ENCODE measurements at regions not wholly inside any gene's neighbourhood (a gene's known extent, or its start where the extent isn't known, plus 50 kb on each side); places are given as distances from the start of the nearest gene placed in this dataset.
"Not testable (repeated sequence)": the region's sequence is repeated elsewhere in the genome, so short reads cannot be mapped to it uniquely, and the experiment has no call there.

DNA sequence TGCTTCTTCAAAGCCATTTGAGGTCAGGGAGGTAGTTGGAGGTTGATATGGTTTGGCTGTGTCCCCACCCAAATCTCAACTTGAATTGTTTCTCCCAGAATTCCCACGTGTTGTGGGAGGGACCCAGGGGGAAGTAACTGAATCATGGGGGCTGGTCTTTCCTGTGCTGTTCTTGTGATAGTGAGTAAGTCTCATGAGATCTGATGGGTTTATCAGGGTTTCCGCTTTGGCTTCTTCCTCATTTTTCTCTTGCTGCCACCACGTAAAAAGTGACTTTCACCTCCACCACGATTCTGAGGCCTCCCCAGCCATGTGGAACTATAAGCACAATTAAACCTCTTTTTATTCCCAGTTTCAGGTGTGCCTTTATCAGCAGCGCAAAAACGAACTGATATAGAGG, 62.5 kb upstream of the NFE2L3 start:
- DNase-seq (ENCODE audit: low read depth), result not testable (repeated sequence)

DNA sequence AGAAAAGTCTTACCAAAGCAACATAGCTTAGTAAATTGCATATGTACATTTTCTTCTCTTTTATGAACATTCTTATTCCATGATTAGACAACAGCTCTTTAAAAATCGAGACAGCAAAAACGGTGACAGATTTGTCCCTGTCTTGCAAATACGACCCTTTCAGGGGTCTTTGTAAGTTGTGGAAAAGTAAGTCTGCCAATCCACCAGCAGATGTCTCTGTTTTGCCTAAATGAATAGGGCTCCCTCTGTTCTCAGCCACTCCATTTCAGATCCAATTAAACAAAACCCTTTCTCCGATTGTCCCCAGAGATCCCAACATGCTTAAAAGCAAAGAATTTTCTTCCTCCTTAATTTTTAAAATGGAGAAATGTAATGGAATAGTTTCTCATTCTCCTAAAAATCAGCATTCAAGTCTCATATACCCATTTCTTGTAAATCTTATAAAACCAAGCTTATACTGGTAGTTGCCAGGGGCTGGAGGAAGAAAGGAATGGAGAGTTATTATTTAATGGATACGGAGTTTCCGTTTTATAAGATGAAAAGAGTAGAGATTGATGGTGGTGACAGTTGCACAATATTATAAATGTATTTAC, 61.0 kb upstream of the NFE2L3 start:
- peak; percentile 6 for DNase-seq (ENCODE audit: low read depth)

DNA sequence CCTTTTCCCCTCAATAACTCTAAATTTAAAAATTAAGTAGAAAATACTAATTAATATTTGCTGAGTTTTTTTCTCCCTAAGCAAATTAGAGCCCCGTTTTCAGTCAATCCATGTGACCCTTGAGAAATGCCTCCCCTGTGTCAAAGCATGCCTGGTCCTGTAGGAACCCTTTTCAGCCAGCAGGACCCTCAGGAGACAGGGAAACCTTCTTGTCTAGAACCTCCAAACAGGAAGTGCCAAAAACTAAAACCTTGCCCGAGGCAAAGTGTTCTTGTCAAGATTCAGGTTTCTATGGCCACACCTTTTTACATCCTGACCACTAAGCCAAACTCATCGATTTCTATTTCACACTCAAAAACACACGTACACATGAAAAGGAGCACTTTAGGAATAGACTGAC, 60.1 kb upstream of the NFE2L3 start:
- no peak for DNase-seq (ENCODE audit: low read depth)

DNA sequence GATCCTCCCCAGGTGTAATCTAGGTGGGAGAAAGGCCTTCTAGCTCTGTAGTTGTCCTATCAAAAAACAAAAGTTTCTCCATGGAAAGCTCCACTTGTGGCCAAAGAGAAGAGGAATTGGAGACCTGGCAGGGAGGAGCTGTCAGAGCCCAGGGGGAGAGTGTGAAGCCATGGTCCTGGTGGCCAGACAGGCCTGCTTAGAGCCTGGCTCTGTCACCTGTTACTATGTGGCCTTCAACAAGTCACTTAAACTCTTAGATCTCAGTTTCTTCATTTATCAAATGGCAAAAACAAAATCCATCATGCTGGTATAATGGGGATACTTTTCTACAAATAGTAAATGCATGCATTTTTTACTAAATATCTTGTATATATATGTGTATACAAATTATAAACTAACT, 59.0 kb upstream of the NFE2L3 start:
- DNase-seq (ENCODE audit: low read depth), result no peak

DNA sequence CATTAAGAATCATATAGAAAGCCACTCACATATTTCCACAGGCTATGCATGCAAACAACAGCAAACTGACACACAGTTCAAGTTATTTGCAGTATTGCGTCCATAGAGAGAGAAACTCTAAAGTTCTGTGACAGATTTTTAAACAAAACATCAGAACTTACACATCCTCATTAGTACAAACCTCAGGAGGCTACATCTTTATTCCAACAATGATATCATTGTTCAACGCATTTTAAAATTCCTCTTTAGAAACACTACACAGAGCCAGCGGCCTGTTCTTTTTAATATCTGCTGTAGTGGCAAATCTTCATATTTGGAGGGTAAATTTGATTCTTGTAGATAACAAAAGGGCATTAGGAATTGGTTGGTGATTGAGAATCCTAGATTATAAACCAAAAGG, 55.9 kb upstream of the NFE2L3 start:
- DNase-seq (ENCODE audit: low read depth), result no peak

DNA sequence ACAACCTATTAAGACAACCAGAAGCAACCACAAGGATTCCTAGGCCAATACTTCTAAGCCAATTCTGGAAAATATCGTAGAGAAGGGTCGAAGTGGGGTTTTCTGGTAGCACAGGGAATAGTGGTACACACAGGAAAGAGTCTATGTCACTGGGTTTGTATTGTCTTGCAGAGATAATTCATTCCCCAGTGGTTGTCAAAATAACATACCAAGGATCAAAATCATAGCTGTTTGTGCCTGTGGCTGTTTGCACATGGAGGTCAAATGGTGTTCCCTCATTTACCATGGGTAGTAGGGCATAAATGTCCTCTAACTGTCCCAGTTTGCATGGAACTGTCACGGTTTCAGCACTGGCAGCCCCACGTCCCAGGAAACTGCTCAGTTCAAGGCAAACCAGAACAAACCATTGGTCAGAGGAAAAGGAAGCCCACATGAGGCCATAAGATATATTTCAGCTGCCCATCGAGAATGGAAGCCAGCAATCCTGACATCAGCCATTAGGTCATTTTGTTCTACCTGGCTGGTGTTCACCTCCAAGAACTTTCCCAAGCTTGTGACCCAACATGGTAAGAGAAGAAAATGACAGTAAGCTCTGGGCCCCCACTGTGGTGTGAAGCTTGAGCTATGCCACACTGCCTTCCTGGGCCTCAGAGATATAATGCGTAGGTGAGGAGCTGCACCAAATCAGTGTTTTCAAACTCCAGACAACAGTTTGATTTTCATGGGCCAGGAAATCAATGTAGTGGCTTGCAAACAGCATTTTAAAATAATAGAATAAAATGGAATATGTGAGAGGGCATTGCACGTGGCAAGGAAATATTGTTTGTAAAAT, 53.9 kb upstream of the NFE2L3 start:
- DNase-seq (ENCODE audit: low read depth), result no peak

DNA sequence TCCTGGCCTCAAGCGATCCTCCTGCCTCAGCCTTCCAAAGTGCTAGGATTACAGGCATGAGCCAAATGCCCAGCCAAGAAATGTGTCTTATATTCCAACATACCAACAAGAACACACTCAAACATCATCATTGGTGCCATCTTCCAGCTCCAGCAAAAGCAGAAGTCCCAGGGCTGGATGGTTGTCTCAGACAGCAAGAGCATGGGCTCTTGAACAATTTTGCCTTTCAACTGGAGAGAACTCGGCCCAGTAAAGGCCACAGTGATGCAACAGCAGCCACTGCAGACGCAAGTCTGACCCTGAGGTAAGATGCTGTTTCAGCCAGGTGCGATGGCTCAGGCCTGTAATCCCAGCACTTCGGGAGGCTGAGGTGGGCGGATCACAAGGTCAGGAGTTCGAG, 52.8 kb upstream of the NFE2L3 start:
- DNase-seq (ENCODE audit: low read depth), result no peak

DNA sequence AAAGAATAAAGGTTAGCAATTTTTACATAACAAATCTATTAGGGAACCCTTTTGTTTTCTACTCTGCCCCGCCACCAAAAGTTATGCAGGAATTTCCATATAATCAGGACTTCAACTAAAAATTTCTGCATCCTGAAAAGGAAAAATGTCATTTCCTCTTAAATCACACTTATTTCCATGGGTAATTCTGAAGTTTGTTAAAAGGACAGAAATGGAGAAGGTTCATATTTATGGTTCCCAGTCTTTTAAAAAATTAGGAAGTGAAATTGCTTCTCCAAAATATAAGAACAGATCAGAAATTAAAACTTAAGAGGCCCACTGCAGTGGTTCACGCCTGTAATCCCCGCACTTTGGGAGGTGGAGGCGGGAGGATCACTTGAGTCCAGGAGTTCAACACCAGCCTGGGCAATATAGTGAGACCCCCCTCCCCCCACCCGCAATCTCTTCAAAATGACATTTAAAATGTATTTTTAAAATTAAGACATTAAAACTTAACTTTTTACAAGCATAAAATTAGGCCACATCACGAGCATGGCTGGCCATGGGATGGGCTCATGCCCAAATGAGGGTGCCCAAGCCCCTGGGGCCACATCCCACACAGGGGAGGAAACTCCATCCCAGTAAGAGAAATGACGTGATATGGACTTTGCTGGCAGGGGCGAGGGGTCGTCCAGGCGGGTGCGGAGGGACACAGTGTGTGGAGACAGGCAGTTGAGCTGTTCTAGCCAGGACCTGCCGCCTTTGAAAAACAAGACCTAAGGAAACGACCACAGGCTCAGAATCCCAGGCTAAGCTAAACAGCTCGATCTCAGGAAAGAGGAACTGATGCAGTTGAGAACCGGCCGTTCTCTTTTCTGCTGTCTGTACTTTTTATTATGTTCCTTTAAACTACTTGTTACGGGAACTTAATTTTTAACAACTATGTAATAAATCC, 51.3 kb upstream of the NFE2L3 start:
- DNase-seq (ENCODE audit: low read depth), result no peak

DNA sequence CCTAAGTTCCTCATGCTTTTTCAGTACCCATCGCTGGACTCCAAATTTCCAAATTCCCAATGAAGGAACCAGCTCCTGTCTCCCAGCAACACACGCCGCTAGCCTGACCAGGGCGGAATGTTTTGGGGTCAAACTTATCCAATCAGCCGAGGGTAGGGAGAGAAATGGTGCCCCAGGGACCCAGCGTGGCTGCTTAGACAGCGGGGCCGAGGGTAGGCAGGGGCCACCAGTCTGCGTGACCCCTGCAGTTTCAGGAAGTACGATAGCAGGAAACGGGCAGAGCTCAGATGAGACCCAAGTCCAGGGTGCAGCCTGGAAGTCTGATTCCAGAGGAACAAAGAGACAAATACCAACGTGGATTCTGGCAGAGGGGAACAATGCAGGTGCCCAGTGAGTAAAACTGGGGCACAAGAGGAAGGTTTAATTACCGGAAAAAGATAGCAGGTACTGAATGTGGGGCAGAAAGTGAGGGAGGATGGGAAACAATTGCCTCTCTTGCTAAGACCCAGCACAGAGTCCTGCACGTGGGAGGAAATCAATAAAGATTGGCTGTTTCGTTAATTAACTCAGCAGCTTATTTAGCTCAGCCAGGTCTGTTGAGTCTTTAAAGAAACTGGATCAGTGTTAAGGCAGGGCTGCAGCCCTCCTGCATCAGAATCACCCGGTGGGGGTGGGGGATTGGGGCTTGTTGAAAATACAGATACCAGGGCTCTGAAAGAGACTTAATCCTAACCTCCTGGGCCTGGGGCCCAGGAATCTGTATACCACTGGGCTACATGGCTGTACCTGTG, 50.4 kb upstream of the NFE2L3 start:
- no peak for DNase-seq (ENCODE audit: low read depth)

DNA sequence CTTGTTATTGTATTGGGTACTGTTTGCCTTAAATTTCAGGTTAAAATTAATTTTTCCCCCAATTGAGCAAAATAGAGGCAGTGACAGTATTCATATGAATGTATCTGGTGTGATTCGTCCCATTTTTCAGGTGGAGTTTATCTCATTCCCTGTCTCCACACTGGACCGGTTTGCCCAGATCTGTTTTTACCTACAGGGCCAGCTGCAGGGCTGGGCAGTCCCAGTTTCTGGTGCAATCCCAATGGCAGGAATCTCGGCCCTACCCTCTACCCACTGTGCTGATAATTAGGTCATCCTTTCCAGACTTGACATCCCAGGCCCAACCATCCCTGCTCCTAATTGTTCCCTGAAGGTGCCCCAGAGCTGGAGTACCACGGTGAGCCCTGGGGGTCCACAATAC, 49.8 kb upstream of the NFE2L3 start:
- no peak for DNase-seq (ENCODE audit: low read depth)
